C1 segment of cervical spinal cord (tissue), 14 donors: ENCODE measurements at regions not wholly inside any gene's neighbourhood (a gene's known extent, or its start where the extent isn't known, plus 50 kb on each side); places are given as distances from the start of the nearest gene placed in this dataset.
A peak's percentile ranks its signal among the peaks of the same experiment; 100 is the strongest.

Source experiments
- DNase-seq, 14 donors: peaks; one replicate each; lab custom pipeline; 2025; lab: John Stamatoyannopoulos, UW

DNA sequence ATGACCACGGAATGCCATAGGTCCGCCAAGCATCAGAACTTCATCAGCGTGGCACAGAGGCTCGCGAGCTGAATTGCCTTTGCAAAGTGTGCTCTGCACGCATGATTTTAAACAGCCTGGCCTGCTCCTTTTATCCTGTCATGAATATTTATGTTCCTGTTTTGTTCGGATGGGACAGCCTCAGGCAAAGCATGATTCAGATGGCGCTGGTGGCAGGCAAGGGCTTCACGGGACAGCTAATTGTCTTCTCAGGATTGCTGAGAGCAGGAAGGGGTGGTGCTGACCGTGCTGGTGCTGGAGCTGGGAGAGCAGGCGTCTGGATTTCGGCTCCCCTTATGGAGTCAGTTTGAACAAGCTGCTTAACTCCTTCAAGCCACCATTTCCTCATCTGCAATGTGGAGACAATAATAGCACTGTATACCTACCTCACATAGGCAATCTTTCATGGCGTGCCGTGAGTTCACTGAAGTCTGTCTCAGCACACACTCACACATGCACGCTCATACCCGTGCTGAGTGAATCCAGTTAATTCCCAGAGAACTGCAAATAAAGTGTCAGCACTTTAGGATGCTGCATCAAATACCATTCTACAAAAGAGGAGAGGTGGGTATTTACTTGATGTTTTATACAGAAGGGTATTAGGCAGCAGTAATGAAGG lies 79.7 kb upstream of the APCDD1 start:
- peak in 1 of 14 donors; percentile 16 for DNase-seq

DNA sequence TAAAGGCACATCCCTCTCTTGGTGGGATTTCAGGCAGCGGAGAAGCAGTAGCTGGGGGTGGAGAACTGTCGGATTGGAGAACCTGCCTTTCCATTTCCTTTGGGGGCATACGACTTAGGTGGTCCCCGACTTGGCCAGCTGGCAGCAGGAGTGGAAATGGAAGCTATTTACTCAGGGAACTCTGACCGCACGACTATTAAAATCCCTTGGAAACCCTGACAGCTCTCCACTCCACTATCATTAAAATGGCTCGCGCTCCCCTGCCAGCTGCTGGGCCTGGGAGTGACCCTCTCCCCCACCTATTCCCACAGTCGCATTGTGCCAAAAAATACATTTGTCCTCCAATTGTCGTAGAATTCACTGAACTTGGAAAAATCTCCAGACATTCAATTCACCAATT lies 77.7 kb upstream of the APCDD1 start:
- no peak for DNase-seq

GRCh38 chr18:10377956-10378355 lies 76.5 kb upstream of the APCDD1 start:
- no peak for DNase-seq

DNA sequence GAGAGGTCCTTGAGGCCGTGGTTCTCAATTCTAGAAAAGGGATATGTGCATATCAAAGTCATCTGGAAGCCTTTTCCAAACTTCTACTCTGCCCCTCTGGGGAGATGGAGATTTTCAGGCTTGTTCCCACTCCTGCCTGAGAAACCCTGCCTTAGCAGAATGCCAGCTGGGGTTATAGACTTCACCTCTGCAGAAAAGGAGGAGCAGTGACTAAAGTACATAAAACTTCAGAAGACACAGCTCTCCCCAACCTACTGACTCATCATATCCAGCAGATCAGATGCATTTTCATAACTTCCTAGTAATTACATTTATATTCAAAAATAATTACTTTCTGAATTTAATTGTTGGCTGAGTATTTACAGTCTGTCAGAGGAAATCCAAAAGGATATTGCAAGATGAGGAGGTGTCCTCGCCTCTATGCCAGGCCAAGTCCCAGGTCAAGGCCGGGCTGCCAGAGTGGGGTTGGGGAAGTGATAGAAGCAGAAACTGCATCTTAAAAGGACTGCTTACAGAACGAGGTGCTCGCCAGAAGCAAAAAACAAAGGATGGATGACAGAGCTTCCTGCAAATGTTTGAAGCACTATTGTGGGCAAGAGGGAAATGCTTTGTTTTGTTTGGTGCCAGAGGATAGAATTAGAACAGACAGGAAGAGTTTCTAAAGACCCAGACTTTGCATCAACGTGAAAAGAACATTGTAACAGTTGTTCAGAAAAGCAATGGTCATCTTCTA lies 75.6 kb upstream of the APCDD1 start:
- no peak for DNase-seq

DNA sequence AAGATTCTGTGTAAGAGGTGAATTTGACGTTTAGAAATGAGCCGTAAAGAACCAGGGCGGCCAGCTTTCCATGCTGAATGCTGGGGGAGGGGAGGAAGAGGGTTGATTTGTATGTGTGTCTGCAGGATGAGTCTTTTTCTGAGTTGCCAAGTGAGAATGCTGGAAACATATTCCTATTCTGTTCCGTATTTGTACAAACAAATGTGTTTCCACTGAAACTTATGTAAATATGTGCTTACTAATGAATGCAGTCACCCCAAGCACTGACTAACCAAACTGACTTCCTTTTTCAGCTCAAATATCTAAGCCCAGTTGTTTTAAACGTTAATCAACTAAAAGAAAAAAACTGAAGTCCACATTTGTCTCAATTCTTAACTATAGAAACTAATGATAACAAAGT lies 74.9 kb upstream of the APCDD1 start:
- DNase-seq: no peak

GRCh38 chr18:10381516-10381915 lies 72.9 kb upstream of the APCDD1 start:
- no peak for DNase-seq

GRCh38 chr18:10381951-10382350 lies 72.5 kb upstream of the APCDD1 start:
- DNase-seq: no peak

DNA sequence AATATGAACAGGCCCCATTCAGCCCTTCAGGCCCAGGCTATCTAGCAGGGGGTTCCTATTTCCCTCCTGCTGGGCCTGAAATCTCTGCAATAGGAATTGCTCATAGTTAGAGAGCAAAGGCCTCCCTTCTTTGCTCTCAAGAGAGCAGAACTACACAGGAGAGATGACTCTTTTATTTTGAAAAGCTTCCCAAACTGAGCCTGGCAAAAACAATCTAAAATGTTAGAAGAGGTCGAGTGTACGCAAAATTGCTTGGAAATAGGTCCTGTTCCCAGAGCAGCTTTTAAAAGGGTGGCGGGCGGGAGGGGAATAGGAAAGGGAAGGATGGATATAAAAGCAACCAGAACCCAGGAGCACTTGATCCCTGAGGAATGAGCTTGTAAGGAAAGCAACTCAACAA lies 68.4 kb upstream of the APCDD1 start:
- peak in 1 of 14 donors; percentile 20 for DNase-seq

DNA sequence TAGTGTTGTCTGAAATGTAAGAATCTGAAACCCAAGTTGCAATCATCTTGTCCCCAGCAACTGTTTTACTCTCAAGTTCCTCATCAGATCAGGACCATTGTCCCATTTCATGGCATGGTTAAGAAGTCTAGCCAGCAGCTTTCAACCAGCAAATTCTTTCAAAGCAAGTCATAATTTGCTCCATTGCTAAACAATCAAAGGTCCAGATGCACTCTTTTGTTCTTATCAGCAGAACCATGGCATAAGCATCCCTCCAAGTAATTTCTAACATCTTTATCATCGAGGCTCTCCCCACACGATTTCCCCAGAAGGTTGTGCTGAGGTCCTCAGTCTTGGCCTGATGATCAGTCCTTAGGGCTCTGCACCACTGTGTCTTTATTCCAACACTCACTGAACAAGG lies 67.5 kb upstream of the APCDD1 start:
- no peak for DNase-seq

DNA sequence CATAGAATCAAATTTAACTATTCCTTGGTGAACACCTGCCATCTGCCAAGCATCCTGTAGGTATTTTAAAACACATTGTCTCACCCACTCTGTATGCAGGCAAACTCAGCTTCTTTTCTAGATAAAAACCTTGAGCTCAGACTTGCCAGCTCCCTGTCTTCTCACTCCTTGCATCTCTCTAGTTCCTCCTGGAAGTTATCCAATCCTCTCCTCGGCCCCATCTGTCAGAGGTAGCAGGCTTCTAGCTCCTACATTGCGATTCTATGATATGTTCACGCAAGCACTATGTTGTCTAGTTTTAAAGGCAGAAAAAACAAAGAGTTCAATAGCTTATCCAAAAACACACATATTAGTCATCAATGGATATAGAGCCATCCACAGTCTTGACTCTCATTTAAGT lies 67.0 kb upstream of the APCDD1 start:
- no peak for DNase-seq

DNA sequence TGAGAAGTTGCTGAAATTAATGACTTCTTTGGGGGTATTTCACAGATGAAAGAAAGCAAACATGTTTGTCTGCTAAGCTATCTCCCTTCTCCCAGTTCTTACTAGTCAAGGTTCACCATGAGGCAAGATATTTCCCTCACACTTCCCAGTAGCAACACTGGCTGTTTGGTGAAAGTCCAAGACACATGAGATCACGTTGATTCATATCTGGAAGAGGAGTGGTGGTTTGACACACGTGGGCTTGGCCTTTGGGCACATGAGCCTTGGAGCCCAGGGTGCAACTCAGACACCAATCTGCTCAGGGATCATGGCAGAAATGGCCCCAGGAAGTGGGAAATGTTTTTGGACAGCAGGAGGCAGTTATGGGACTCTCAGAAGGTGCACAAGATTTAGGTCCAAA lies 66.1 kb upstream of the APCDD1 start:
- no peak for DNase-seq

- DNase-seq: no peak
Measured at GRCh38 chr18:10391506-10391905, 62.9 kb upstream of the APCDD1 start.

- DNase-seq: no peak
Measured at GRCh38 chr18:10397004-10397403, 57.4 kb upstream of the APCDD1 start.

DNA sequence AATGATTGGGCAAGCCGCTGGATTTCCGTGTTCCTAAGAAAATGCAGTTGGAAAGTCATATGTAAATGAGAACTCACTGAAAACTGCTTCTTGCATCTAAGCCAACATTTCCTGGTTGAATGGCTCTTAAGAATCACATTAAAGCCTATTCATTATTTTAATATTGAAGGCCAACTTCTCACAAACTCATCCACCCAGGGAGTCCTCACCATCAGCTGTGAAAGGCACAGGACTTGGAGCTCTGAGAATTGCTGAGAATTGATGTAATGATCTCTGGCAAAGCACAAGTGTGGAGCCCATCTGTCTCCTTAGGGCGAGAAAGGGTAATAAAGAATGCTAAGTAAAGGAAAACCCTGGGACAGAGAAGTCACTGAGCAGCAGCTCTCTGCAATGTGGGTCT lies 55.9 kb upstream of the APCDD1 start:
- DNase-seq: peak in 5 of 14 donors; percentile 15 to 37 (median 25)

DNA sequence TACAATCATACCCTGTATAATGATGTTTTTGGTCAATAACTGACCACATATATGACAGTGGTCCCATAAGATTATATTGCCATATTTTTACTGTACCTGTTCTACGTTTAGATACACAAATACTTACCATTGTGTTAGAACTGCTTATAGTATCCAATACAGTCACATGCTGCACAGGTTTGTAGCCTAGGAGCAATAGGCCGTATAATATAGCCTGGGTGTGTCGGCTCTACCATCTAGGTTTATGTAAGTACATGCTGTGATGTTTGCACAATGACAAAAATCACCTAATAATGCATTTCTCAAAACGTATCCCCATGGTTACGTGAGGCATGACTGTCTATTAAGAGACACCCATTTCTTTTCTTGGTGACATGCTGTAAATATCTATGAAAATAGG lies 55.0 kb upstream of the APCDD1 start:
- no peak for DNase-seq

GRCh38 chr18:10400534-10401307 lies 53.7 kb upstream of the APCDD1 start:
- no peak for DNase-seq

DNA sequence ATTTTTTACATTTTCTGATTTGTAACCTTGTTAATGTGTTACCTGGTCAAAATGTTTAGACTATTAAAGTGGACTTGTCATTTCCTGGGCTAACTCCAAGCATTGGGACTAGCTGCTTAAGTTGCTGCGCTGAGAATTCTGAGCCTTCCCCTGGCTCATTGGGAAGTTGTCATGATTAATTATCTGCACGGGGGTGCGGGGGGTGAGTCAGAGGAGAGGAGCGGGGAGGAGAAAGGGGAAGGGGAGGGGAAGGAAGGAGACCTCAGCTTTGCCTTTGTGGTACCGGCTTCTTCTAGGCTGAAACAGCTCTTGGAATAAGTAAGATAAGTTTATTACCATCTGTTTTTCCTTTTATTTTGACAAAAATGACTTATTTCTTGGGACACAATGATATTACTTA lies 52.9 kb upstream of the APCDD1 start:
- peak in 1 of 14 donors; percentile 31 for DNase-seq

DNA sequence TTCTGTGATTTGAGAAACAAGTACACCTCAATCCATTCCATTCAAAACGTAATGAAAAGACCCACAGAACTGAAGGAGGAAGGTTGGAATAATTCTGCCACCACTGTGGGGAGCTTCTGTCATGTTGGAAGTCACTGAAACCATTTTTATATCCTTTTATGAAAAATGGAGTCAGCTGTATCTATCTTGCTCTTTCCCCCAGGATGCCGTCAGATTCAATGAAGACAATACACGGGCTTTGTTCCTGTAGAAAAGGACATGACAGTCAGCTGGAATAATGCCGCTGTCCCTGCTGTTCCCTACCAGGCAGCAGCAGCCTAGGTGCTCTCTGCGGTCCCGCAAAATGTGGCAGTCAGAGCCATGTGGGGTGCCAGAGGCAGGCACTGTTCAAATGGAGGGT lies 52.5 kb upstream of the APCDD1 start:
- peak in 2 of 14 donors; percentile 18 to 29 for DNase-seq

- DNase-seq: no peak
Measured at GRCh38 chr18:10402871-10403559, 51.4 kb upstream of the APCDD1 start.

- DNase-seq: peak in 3 of 14 donors; percentile 25 to 37 (median 35)
Measured at GRCh38 chr18:10403708-10404107, 50.7 kb upstream of the APCDD1 start.

DNA sequence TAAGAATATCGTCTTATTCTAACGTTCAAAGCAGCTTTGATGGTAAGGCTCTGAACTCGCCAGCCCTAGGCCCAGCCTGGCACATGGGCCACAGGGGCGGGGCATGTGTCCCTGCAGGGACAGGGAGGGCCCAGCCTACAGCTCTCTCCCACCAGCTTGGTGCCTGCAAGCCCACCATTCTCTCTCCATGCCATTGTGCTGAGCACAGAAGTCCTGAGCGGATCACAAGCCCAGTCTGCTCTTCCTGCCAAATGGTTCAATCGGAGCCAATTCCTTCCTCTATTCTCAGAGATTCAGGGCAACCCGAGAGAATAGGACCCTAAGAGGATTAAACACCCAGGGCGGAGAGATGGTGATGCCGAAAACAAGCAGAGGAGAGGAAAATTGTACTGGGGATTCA lies 50.3 kb upstream of the APCDD1 start:
- DNase-seq: peak in 7 of 14 donors; percentile 17 to 73 (median 34)
